ENCODE measurements at regions not wholly inside any gene's neighbourhood (a gene's known extent, or its start where the extent isn't known, plus 50 kb on each side); places are given as distances from the start of the nearest gene placed in this dataset.

DNA sequence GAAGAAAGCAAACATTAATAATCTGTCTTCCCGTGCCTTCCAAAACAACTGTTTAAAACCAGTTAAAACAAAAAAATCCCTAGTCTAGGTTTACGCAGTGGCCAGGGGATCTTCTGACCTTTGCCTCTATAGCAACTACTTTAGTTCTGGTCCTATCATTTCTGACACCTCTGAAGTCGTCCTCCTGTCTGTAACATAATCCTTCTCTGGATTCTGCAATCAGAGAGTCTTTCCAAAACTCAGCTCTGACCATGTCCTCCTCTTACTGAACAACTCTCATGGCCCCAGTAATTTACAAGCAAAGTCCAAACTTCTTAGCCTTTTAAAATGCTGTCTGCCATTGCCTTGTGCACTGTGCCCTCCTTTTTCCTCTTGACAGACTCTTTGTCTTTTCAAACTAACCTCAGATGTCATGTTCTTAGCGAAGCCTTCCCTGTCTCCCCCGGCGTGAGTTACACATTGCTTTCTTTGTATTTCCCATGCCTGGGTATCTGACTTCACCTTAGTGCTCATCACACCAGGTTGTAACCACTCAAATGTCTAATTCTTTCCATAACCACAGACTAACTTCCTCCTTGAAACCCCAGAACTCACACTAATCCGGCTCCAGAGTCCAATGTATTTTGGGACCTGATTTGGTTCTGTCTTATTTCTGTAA, 105.2 kb upstream of the BNIP2 start:
- TF ChIP-seq, protein P1, sequence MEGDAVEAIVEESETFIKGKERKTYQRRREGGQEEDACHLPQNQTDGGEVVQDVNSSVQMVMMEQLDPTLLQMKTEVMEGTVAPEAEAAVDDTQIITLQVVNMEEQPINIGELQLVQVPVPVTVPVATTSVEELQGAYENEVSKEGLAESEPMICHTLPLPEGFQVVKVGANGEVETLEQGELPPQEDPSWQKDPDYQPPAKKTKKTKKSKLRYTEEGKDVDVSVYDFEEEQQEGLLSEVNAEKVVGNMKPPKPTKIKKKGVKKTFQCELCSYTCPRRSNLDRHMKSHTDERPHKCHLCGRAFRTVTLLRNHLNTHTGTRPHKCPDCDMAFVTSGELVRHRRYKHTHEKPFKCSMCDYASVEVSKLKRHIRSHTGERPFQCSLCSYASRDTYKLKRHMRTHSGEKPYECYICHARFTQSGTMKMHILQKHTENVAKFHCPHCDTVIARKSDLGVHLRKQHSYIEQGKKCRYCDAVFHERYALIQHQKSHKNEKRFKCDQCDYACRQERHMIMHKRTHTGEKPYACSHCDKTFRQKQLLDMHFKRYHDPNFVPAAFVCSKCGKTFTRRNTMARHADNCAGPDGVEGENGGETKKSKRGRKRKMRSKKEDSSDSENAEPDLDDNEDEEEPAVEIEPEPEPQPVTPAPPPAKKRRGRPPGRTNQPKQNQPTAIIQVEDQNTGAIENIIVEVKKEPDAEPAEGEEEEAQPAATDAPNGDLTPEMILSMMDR (IDR thresholded peaks at IDR 0.05): no peak
- TF ChIP-seq POLR2A (IDR thresholded peaks at IDR 0.05): no peak

All from lower leg skin (tissue), 3 donors.